ENCODE measurements at regions not wholly inside any gene's neighbourhood (a gene's known extent, or its start where the extent isn't known, plus 50 kb on each side); places are given as distances from the start of the nearest gene placed in this dataset.
A peak's percentile ranks its signal among the peaks of the same experiment; 100 is the strongest.

GRCh38 chr7:41885078-41885477 lies 182.2 kb upstream of the INHBA start:
- no peaks in the 10 kb centered on the region for H3K9me3 Mint-ChIP-seq (ENCODE audit: insufficient read depth)
- no peaks in the 10 kb centered on the region for H3K27me3 Mint-ChIP-seq
- Histone ChIP-seq H3K4me2 (replicated peaks; ENCODE audit: low read depth, low read length, poor library complexity, severe bottlenecking) (peak overlapping the region; percentile 1), H4K20me1 (ENCODE audit: control insufficient read depth, insufficient read depth, low read length, poor library complexity, severe bottlenecking) (no peaks in the 10 kb centered on the region), H3K4me3 (ENCODE audit: control extremely low read depth in 1 of 5, extremely low read depth in 1 of 5, insufficient read depth in 1 of 5, low read depth in 2 of 5, low read length in 4 of 5) (no peak overlapping the region), H3K79me2 (ENCODE audit: control insufficient read depth, insufficient read depth, low read length) (no peaks in the 10 kb centered on the region), H3K4me1 (ENCODE audit: control insufficient read depth in 2 of 2, insufficient read depth in 2 of 2, low read length in 2 of 2) (peaks cover 85 to 96% of the 10 kb centered on the region in 2 donors), H3K36me3 (replicated peaks in 1 of 2; ENCODE audit: control extremely low read depth in 1 of 2, control insufficient read depth in 1 of 2, extremely low read depth in 1 of 2, insufficient read depth in 2 of 2, low read length in 1 of 2) (no peaks in the 10 kb centered on the region), H3K9me3 (ENCODE audit: control extremely low read depth in 1 of 3, control insufficient read depth in 2 of 3, insufficient read depth in 1 of 3, low read length in 2 of 3) (peaks cover 0 to 6% (median 0%) of the 10 kb centered on the region in 3 donors), H3K27ac (ENCODE audit: low read length in 2 of 2) (no peak overlapping the region), H2AFZ (ENCODE audit: insufficient read depth, low read depth, low read length, poor library complexity, severe bottlenecking) (no peak overlapping the region), H3K27me3 (replicated peaks in 1 of 4; ENCODE audit: control extremely low read depth in 1 of 4, control insufficient read depth in 3 of 4, insufficient read depth in 4 of 4, low read length in 3 of 4) (no peaks in the 10 kb centered on the region), H3K9ac (ENCODE audit: low read length) (no peak overlapping the region)
- intact Hi-C loops (cut with micrococcal nuclease): no loop called here
- TF ChIP-seq, protein P1, sequence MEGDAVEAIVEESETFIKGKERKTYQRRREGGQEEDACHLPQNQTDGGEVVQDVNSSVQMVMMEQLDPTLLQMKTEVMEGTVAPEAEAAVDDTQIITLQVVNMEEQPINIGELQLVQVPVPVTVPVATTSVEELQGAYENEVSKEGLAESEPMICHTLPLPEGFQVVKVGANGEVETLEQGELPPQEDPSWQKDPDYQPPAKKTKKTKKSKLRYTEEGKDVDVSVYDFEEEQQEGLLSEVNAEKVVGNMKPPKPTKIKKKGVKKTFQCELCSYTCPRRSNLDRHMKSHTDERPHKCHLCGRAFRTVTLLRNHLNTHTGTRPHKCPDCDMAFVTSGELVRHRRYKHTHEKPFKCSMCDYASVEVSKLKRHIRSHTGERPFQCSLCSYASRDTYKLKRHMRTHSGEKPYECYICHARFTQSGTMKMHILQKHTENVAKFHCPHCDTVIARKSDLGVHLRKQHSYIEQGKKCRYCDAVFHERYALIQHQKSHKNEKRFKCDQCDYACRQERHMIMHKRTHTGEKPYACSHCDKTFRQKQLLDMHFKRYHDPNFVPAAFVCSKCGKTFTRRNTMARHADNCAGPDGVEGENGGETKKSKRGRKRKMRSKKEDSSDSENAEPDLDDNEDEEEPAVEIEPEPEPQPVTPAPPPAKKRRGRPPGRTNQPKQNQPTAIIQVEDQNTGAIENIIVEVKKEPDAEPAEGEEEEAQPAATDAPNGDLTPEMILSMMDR (IDR thresholded peaks at IDR 0.05): no peak
- TF ChIP-seq EZH2 (IDR thresholded peaks at IDR 0.05; ENCODE audit: borderline replicate concordance, insufficient read depth, low read depth, low read length, poor library complexity, severe bottlenecking): no peak
- no peak for ATAC-seq (ENCODE audit: low read depth)
- no peak overlapping the region for H3K4me3 Mint-ChIP-seq
- CTCF ChIA-PET: no interaction called here
- POLR2A ChIA-PET: no interaction called here
- peaks cover 93% of the 10 kb centered on the region for H3K4me1 Mint-ChIP-seq
- H3K27ac Mint-ChIP-seq: no peak overlapping the region
- DNase-seq: no peak

DNA sequence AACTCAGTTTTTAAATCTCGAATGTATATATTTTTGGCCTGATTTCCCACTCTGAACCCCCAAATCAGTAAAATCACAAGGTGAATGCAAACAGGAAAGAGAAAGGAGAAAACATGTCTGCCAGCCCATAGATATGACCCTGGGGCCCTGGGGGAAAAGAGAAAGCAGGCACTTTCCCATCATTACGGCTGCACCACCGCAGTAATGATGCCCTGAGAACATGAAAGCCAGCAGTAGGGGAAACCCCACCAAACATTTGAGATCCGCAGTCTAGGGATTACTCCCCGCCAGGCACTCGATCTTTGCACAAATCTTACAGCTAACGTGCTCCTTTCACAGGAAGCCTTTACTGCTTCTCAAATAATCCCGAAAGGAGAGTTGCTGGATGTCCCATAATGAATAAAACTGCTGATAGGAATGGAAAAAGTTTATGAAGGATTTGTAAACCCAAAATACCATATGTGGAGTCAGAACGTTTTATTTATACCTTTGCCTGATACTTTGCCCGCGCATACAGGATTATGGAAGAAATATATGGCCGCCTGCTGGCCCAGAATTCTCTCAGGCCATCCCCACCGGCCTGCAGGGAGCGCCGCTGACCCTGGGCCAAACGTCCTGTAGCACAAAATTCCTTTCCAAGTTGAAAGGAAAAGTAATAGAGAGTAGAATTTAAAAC lies 180.0 kb upstream of the INHBA start:
- Histone ChIP-seq H3K27ac (ENCODE audit: low read length in 2 of 2) (peak overlapping the region; percentile 87 to 91), H4K20me1 (ENCODE audit: control insufficient read depth, insufficient read depth, low read length, poor library complexity, severe bottlenecking) (no peaks in the 10 kb centered on the region), H3K4me1 (ENCODE audit: control insufficient read depth in 2 of 2, insufficient read depth in 2 of 2, low read length in 2 of 2) (peaks cover 70 to 76% of the 10 kb centered on the region in 2 donors), H2AFZ (ENCODE audit: insufficient read depth, low read depth, low read length, poor library complexity, severe bottlenecking) (no peak overlapping the region), H3K27me3 (replicated peaks in 1 of 4; ENCODE audit: control extremely low read depth in 1 of 4, control insufficient read depth in 3 of 4, insufficient read depth in 4 of 4, low read length in 3 of 4) (no peaks in the 10 kb centered on the region), H3K9me3 (ENCODE audit: control extremely low read depth in 1 of 3, control insufficient read depth in 2 of 3, insufficient read depth in 1 of 3, low read length in 2 of 3) (peaks cover 0 to 6% (median 0%) of the 10 kb centered on the region in 3 donors), H3K9ac (ENCODE audit: low read length) (peak overlapping the region; percentile 15), H3K4me3 (ENCODE audit: control extremely low read depth in 1 of 5, extremely low read depth in 1 of 5, insufficient read depth in 1 of 5, low read depth in 2 of 5, low read length in 4 of 5) (peak overlapping the region in 1 of 5 experiments; percentile 31), H3K36me3 (replicated peaks in 1 of 2; ENCODE audit: control extremely low read depth in 1 of 2, control insufficient read depth in 1 of 2, extremely low read depth in 1 of 2, insufficient read depth in 2 of 2, low read length in 1 of 2) (no peaks in the 10 kb centered on the region), H3K79me2 (ENCODE audit: control insufficient read depth, insufficient read depth, low read length) (no peaks in the 10 kb centered on the region), H3K4me2 (replicated peaks; ENCODE audit: low read depth, low read length, poor library complexity, severe bottlenecking) (peak overlapping the region; percentile 64)
- ATAC-seq (ENCODE audit: low read depth): no peak
- POLR2A ChIA-PET: no interaction called here
- intact Hi-C loops (cut with micrococcal nuclease): loop anchor here (2.0 kb wide), 3 partner anchors 1028 to 1986 kb away; partner anchors contain the start of genes MRPS24 and STK17A
- peak overlapping the region; percentile 93 for H3K27ac Mint-ChIP-seq
- 75% methylated on average over 7 of the region's 16 CpGs for WGBS (ENCODE audit: insufficient coverage)
- no peaks in the 10 kb centered on the region for H3K27me3 Mint-ChIP-seq
- H3K4me1 Mint-ChIP-seq: peaks cover 84% of the 10 kb centered on the region
- H3K4me3 Mint-ChIP-seq: peak overlapping the region; percentile 84
- DNase-seq: peak; percentile 62
- H3K9me3 Mint-ChIP-seq (ENCODE audit: insufficient read depth): no peaks in the 10 kb centered on the region
- CTCF ChIA-PET: interaction anchor here (1.1 to 2.2 kb wide), 3 partner anchors 58 to 1700 kb away, joined by 4 to 13 read pairs (median 8); partner anchors contain the start of gene STK17A
- TF ChIP-seq, protein P1 (IDR thresholded peaks at IDR 0.05): no peak
- no peak for TF ChIP-seq EZH2 (IDR thresholded peaks at IDR 0.05; ENCODE audit: borderline replicate concordance, insufficient read depth, low read depth, low read length, poor library complexity, severe bottlenecking)
